Suprapubic skin (tissue), 3 donors: ENCODE measurements at regions not wholly inside any gene's neighbourhood (a gene's known extent, or its start where the extent isn't known, plus 50 kb on each side); places are given as distances from the start of the nearest gene placed in this dataset.

Experiments
- POLR2A ChIP-seq, 2 donors: fragments of 450-650 bp; IDR thresholded peaks; one replicate each; pipeline ENCODE4 v1.6.1; 2017; ENCODE audit warnings: antibody characterized with exemption in 2 of 2, mild to moderate bottlenecking in 2 of 2, moderate library complexity in 2 of 2
- TF ChIP-seq, protein P1 (sequence below), 2 donors: fragments of 200-600 bp in 1 of 2; fragments of 450-650 bp in 1 of 2; sonication (generic) in 1 of 2; IDR thresholded peaks; one replicate each; pipeline ENCODE4 v1.5.1; 2016 to 2019; ENCODE audit warnings: antibody characterized with exemption in 2 of 2, mild to moderate bottlenecking in 1 of 2, moderate library complexity in 1 of 2

- TF ChIP-seq, protein P1, sequence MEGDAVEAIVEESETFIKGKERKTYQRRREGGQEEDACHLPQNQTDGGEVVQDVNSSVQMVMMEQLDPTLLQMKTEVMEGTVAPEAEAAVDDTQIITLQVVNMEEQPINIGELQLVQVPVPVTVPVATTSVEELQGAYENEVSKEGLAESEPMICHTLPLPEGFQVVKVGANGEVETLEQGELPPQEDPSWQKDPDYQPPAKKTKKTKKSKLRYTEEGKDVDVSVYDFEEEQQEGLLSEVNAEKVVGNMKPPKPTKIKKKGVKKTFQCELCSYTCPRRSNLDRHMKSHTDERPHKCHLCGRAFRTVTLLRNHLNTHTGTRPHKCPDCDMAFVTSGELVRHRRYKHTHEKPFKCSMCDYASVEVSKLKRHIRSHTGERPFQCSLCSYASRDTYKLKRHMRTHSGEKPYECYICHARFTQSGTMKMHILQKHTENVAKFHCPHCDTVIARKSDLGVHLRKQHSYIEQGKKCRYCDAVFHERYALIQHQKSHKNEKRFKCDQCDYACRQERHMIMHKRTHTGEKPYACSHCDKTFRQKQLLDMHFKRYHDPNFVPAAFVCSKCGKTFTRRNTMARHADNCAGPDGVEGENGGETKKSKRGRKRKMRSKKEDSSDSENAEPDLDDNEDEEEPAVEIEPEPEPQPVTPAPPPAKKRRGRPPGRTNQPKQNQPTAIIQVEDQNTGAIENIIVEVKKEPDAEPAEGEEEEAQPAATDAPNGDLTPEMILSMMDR (IDR thresholded peaks at IDR 0.05) = no peak
- no peak for TF ChIP-seq POLR2A (IDR thresholded peaks at IDR 0.05)
Observed at GRCh38 chr2:180324182-180324581, 317.1 kb upstream of the CWC22 start.
